ENCODE measurements at regions not wholly inside any gene's neighbourhood (a gene's known extent, or its start where the extent isn't known, plus 50 kb on each side); places are given as distances from the start of the nearest gene placed in this dataset.

GRCh38 chr16:85334718-85335583, 222.7 kb upstream of the CIBAR2 start:
- TF ChIP-seq CTCF (IDR thresholded peaks at IDR 0.05; ENCODE audit: low read depth, low read length, poor library complexity, severe bottlenecking) (peak; percentile 14), EZH2phosphoT487 (IDR thresholded peaks at IDR 0.05; ENCODE audit: borderline replicate concordance, low read length) (no peak)
